ENCODE measurements at regions not wholly inside any gene's neighbourhood (a gene's known extent, or its start where the extent isn't known, plus 50 kb on each side); places are given as distances from the start of the nearest gene placed in this dataset.

DNA sequence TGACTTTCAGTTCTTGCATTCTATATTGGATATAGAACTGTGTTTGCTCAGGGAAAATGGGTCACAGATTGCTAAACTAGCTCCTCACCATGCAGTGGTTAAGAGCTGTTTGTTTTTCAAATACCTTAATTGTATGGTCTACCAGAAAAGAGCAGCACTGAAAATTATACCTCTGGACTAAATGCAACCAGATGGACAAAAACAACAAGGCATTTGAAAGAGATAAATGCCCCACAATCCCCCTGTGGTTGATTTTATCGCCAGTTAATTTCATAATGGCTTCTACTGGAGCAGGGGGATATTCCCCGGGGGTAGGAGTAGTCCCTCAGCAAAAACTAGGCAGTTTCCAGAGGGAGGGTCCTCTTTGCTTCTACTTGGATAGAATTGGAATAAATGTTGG lies 267.9 kb upstream of the TNP1 start:
- TF ChIP-seq POLR2A (IDR thresholded peaks at IDR 0.05; ENCODE audit: low read length) (no peak), GATA1 (IDR thresholded peaks at IDR 0.05; ENCODE audit: low read depth, low read length) (no peak)
